Chondrocyte (in vitro differentiated cells): ENCODE measurements at regions not wholly inside any gene's neighbourhood (a gene's known extent, or its start where the extent isn't known, plus 50 kb on each side); places are given as distances from the start of the nearest gene placed in this dataset.

Experiments
- DNase-seq: peaks from one replicate; pipeline ENCODE4 v3.0.0; 2021; ENCODE audit warnings: mixed read lengths, low spot score
- H3K27ac Mint-ChIP-seq: one replicate; pipeline ENCODE4 v1.8.0; 2021; ENCODE audit warnings: mild to moderate bottlenecking, moderate library complexity, mixed read lengths; ENCODE audit not compliant: unreplicated experiment
- H3K27me3 Mint-ChIP-seq: 2 replicates; pipeline ENCODE4 v1.8.0; 2021; ENCODE audit warnings: low read depth, mixed read lengths
- H3K36me3 Mint-ChIP-seq: 2 replicates; pipeline ENCODE4 v1.8.0; 2021; ENCODE audit warnings: low read depth, mixed read lengths
- H3K4me1 Mint-ChIP-seq: 2 replicates; pipeline ENCODE4 v1.8.0; 2021; ENCODE audit warnings: low read depth, mild to moderate bottlenecking, mixed read lengths
- H3K4me3 Mint-ChIP-seq: one replicate; pipeline ENCODE4 v1.8.0; 2021; ENCODE audit warnings: mild to moderate bottlenecking, moderate library complexity, mixed read lengths; ENCODE audit not compliant: unreplicated experiment
- H3K9me3 Mint-ChIP-seq: 2 replicates; pipeline ENCODE4 v1.8.0; 2021; ENCODE audit warnings: low read depth, mixed read lengths
- CTCF ChIP-seq: fragments of 200-600 bp; sonication (generic); IDR thresholded peaks from 2 replicates; pipeline ENCODE4 v1.5.0; 2021; ENCODE audit warnings: antibody characterized with exemption, mild to moderate bottlenecking, moderate library complexity

GRCh38 chr2:150572961-150573395 lies 85.5 kb upstream of the RND3 start:
- no peaks in the 10 kb centered on the region for H3K27me3 Mint-ChIP-seq
- DNase-seq, result no peak
- no peak overlapping the region for H3K27ac Mint-ChIP-seq
- peaks cover 22% of the 10 kb centered on the region for H3K4me1 Mint-ChIP-seq
- peaks cover 4% of the 10 kb centered on the region for H3K9me3 Mint-ChIP-seq
- no peak for TF ChIP-seq CTCF
- no peak overlapping the region for H3K4me3 Mint-ChIP-seq
- H3K36me3 Mint-ChIP-seq, result no peaks in the 10 kb centered on the region

- Mint-ChIP-seq H3K27ac (no peak overlapping the region), H3K27me3 (no peaks in the 10 kb centered on the region), H3K4me3 (no peak overlapping the region), H3K9me3 (no peaks in the 10 kb centered on the region), H3K36me3 (no peaks in the 10 kb centered on the region), H3K4me1 (peaks cover 29% of the 10 kb centered on the region)
- no peak for DNase-seq
- no peak for TF ChIP-seq CTCF
Observed at GRCh38 chr2:150572194-150572766, 84.8 kb upstream of the RND3 start.

- Mint-ChIP-seq H3K27me3 (no peaks in the 10 kb centered on the region), H3K27ac (peak overlapping the region; percentile 81), H3K36me3 (no peaks in the 10 kb centered on the region), H3K9me3 (no peaks in the 10 kb centered on the region), H3K4me1 (peaks cover 29% of the 10 kb centered on the region), H3K4me3 (no peak overlapping the region)
- no peak for DNase-seq
- no peak for TF ChIP-seq CTCF
Observed at GRCh38 chr2:150571121-150571520, 83.7 kb upstream of the RND3 start.

GRCh38 chr2:150570712-150571111 lies 83.2 kb upstream of the RND3 start:
- TF ChIP-seq CTCF, result no peak
- Mint-ChIP-seq H3K27ac (peak overlapping the region; percentile 81), H3K4me3 (no peak overlapping the region), H3K36me3 (no peaks in the 10 kb centered on the region), H3K9me3 (no peaks in the 10 kb centered on the region), H3K27me3 (no peaks in the 10 kb centered on the region), H3K4me1 (peaks cover 29% of the 10 kb centered on the region)
- no peak for DNase-seq

- Mint-ChIP-seq H3K27me3 (no peaks in the 10 kb centered on the region), H3K27ac (peak overlapping the region; percentile 81), H3K9me3 (no peaks in the 10 kb centered on the region), H3K4me1 (peaks cover 29% of the 10 kb centered on the region), H3K4me3 (no peak overlapping the region), H3K36me3 (no peaks in the 10 kb centered on the region)
- DNase-seq, result no peak
- TF ChIP-seq CTCF, result no peak
Observed at GRCh38 chr2:150569761-150570160, 82.3 kb upstream of the RND3 start.
